T-helper 17 cell (primary cell): ENCODE measurements at regions not wholly inside any gene's neighbourhood (a gene's known extent, or its start where the extent isn't known, plus 50 kb on each side); places are given as distances from the start of the nearest gene placed in this dataset.

Experiments used
- ATAC-seq: fragments of 150-1000 bp; cut with Tn5 transposase; 2 replicates; pipeline ENCODE4 v1.10.0; 2021; ENCODE audit warnings: mild to moderate bottlenecking, moderate library complexity
- DNase-seq, 3 donors: peaks; one replicate each; pipeline versions ENCODE4 v3.0.0 to v3.0.0-alpha.2; 2020 to 2021
- H3K9me3 ChIP-seq: one replicate; pipeline ENCODE4 v1.7.0; 2013; ENCODE audit warnings: low read length, mild to moderate bottlenecking; ENCODE audit not compliant: control insufficient read depth, poor library complexity, severe bottlenecking
- H3K27ac Mint-ChIP-seq: one replicate; pipeline ENCODE4 v1.8.0; 2022; ENCODE audit warnings: mild to moderate bottlenecking, moderate library complexity, mixed read lengths
- H3K27me3 Mint-ChIP-seq: one replicate; pipeline ENCODE4 v1.8.0; 2022; ENCODE audit warnings: mixed read lengths
- H3K36me3 Mint-ChIP-seq: one replicate; pipeline ENCODE4 v1.8.0; 2022; ENCODE audit warnings: low read depth, mixed read lengths
- H3K4me1 Mint-ChIP-seq: one replicate; pipeline ENCODE4 v1.8.0; 2022; ENCODE audit warnings: mild to moderate bottlenecking, mixed read lengths
- H3K4me3 Mint-ChIP-seq: one replicate; pipeline ENCODE4 v1.8.0; 2022; ENCODE audit warnings: mild to moderate bottlenecking, moderate library complexity, mixed read lengths

GRCh38 chr15:70197318-70197944, 99.7 kb upstream of the TLE3 start:
- ATAC-seq = no peak
- Mint-ChIP-seq H3K4me1 (peaks cover 8% of the 10 kb centered on the region), H3K4me3 (no peak overlapping the region), H3K36me3 (no peaks in the 10 kb centered on the region), H3K27ac (peak overlapping the region; percentile 83), H3K27me3 (peaks cover 13% of the 10 kb centered on the region)
- DNase-seq = no peak
- H3K9me3 ChIP-seq = no peaks in the 10 kb centered on the region

DNA sequence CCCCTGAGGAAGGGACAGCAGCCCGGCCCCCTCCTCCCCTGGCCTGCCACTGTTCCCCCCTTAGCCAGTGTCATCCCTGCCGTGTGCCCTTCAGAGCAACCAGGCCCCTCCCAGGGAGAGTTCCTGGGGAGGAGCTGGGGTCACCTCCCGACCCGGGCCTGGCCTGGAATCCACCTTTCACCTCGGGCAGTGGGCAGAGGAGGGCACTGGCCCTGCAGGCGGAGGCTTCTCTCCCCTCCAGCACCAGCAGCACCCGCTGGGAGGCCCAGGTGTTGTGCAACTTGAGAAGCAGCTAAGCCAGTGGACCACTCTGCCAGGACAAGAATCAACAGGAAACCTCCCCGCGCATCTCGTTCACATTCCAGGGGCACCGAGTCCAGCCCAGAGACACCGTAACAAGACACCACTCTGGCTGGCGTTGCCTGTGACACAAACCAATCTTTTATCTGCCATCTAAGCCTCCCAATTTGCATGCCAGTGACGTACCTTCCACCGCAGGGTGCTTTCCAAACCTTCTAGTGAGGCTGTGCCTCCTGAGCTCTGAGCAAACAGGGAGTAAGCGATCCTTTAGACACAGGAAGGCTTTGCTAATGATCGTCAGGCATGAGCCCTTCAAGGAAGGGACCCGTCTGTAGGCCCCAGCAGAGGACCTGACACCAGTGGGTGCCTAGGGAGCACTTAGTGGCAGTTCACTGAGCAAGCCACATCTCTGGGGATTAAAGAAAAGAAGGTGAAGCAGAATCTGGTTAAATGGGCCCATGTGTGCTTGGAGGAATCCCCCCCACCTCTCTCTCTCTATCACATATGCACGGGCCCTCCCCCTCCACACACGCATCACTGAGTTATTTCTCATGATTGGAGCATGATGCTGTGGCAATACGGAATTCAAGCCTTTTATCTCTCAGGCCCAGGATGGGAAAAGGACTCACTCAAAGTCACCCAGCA, 98.9 kb upstream of the TLE3 start:
- Mint-ChIP-seq H3K4me3 (peak overlapping the region; percentile 75), H3K4me1 (peaks cover 8% of the 10 kb centered on the region), H3K27ac (peak overlapping the region; percentile 83), H3K36me3 (no peaks in the 10 kb centered on the region), H3K27me3 (peaks cover 13% of the 10 kb centered on the region)
- no peaks in the 10 kb centered on the region for H3K9me3 ChIP-seq
- peak; percentile 92 for ATAC-seq
- DNase-seq = peak; percentile 15 to 43 (median 41)

DNA sequence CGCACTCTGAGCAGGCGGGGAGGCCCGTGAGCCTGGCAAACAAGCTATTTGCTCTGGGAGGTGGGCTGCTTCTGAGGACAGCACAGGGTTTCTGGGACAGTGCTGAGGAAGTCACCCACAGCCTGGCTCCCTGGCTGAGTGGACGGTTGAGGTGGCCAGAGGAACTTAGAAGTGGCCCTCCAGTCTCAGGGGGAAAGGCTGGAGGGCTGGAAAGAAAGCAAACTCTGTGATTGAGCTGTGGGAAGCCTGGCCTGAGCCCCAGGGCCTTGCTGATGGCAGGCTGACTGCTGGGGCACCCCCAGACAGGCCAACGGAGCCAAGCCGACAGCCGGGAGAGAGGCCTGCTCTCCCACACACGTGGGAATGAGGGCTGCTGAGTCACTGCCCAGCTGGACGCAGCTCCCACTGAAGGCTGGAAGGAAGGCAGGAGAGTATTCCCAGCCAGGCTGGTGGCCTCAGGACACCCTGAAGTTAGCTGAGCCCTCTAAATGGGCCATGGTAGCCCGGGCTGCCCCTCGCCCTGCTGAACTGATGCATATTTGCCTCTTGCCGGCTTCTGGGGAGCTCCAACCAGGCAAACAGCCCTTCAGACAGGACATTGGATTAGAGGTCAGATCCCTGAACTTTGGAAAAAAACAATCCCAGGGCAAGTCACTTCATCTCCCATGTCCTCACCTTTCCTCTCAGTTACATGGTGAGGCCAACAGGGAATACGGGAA, 98.0 kb upstream of the TLE3 start:
- H3K27ac Mint-ChIP-seq = peak overlapping the region; percentile 83
- H3K9me3 ChIP-seq = no peaks in the 10 kb centered on the region
- ATAC-seq (no peak), DNase-seq (no peak)
- H3K27me3 Mint-ChIP-seq = peaks cover 13% of the 10 kb centered on the region
- peaks cover 8% of the 10 kb centered on the region for H3K4me1 Mint-ChIP-seq
- no peak overlapping the region for H3K4me3 Mint-ChIP-seq
- no peaks in the 10 kb centered on the region for H3K36me3 Mint-ChIP-seq

- DNase-seq = no peak
- peaks cover 13% of the 10 kb centered on the region for H3K27me3 Mint-ChIP-seq
Measured at GRCh38 chr15:70195171-70195570, 97.5 kb upstream of the TLE3 start.

DNA sequence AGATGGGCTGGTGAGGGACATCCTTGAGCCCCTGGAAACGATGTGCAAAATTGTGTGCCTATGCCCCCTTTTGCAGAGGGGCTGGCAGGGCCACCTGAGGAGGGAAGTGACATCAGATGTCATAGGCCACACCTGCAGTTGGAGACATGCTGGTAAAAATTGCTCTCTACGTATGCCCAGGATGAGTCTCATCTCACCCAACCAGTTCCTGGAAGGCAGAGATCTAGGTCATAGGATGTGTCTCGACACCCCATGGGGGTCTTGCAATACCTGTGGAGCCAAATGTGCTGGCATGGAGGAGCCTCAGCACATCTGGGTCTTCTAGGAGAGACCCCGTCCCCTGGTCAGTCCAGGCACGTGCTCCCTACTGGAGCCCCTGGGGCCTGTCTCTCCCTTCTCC, 96.5 kb upstream of the TLE3 start:
- H3K9me3 ChIP-seq = no peaks in the 10 kb centered on the region
- ATAC-seq (no peak), DNase-seq (no peak)
- Mint-ChIP-seq H3K36me3 (no peaks in the 10 kb centered on the region), H3K27ac (no peak overlapping the region), H3K27me3 (peaks cover 13% of the 10 kb centered on the region), H3K4me3 (no peak overlapping the region), H3K4me1 (peaks cover 8% of the 10 kb centered on the region)

More at GRCh38 chr15:70195171-70195570, 97.5 kb upstream of the TLE3 start:
- no peaks in the 10 kb centered on the region for H3K36me3 Mint-ChIP-seq
- no peak for ATAC-seq
- peak overlapping the region; percentile 68 for H3K27ac Mint-ChIP-seq
- peaks cover 8% of the 10 kb centered on the region for H3K4me1 Mint-ChIP-seq
- H3K9me3 ChIP-seq = no peaks in the 10 kb centered on the region
- H3K4me3 Mint-ChIP-seq = no peak overlapping the region

GRCh38 chr15:70193734-70194133, 96.0 kb upstream of the TLE3 start:
- no peak for DNase-seq
- Mint-ChIP-seq H3K27ac (no peak overlapping the region), H3K27me3 (peaks cover 13% of the 10 kb centered on the region), H3K36me3 (no peaks in the 10 kb centered on the region), H3K4me1 (peaks cover 8% of the 10 kb centered on the region), H3K4me3 (no peak overlapping the region)
- H3K9me3 ChIP-seq = no peaks in the 10 kb centered on the region
- ATAC-seq = no peak

- H3K27me3 Mint-ChIP-seq = peaks cover 13% of the 10 kb centered on the region
- no peaks in the 10 kb centered on the region for H3K36me3 Mint-ChIP-seq
- H3K4me1 Mint-ChIP-seq = peaks cover 8% of the 10 kb centered on the region
- no peak overlapping the region for H3K4me3 Mint-ChIP-seq
- H3K27ac Mint-ChIP-seq = no peak overlapping the region
- no peak for ATAC-seq
- H3K9me3 ChIP-seq = no peaks in the 10 kb centered on the region
- DNase-seq = no peak
Measured at GRCh38 chr15:70192490-70192889, 94.8 kb upstream of the TLE3 start.

- no peaks in the 10 kb centered on the region for H3K9me3 ChIP-seq
- peaks cover 7% of the 10 kb centered on the region for H3K4me1 Mint-ChIP-seq
- DNase-seq (no peak), ATAC-seq (no peak)
- no peak overlapping the region for H3K4me3 Mint-ChIP-seq
- no peaks in the 10 kb centered on the region for H3K36me3 Mint-ChIP-seq
- no peak overlapping the region for H3K27ac Mint-ChIP-seq
- H3K27me3 Mint-ChIP-seq = peaks cover 14% of the 10 kb centered on the region
Measured at GRCh38 chr15:70192041-70192440, 94.3 kb upstream of the TLE3 start.

GRCh38 chr15:70190965-70191364, 93.2 kb upstream of the TLE3 start:
- DNase-seq = no peak
- H3K36me3 Mint-ChIP-seq = peaks cover 3% of the 10 kb centered on the region
- H3K27ac Mint-ChIP-seq = no peak overlapping the region
- H3K4me3 Mint-ChIP-seq = no peak overlapping the region
- H3K9me3 ChIP-seq = no peaks in the 10 kb centered on the region
- ATAC-seq = no peak
- peaks cover 20% of the 10 kb centered on the region for H3K27me3 Mint-ChIP-seq
- no peaks in the 10 kb centered on the region for H3K4me1 Mint-ChIP-seq

DNA sequence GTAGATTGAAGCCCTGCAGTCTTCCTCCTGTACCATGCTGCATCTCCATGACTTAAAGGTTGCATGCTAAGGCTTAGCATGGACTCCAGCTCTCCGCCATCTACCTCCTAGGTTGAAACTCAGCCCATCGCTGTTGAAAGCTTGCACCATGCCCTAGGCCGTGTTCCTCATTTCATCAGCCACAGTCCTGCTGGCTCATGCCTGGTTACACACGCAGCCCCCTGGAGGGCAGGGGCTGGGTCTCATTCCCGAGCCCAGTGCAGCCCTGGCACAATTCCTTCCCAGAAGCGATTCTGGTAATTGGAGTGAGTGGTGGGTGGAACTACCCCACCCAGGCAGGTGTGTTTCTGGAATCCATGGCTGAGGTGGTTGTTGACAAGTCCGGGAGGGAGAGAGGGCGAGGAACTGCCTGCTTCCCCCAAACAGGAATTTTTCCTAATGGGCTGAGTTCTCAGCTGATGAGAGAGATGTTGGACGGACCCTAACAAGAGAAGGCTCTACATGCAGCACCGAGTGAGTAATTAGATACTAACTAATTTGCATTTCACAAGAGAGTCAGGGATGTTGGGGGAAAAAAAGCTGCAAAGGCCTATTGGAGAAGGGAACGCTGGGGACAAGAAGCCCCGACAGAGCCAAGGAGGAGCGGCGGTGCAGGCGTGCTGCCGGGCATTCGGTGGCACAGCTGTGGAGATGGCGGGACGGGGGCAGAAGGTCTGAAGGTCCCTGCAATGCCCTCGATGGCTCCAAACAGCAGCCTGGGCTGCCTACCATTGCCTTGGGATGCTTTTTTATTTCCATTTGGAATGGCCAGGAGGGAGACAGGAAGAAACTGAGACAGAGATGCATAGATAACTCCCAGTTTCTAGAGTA, 92.3 kb upstream of the TLE3 start:
- Mint-ChIP-seq H3K4me1 (peaks cover 4% of the 10 kb centered on the region), H3K4me3 (no peak overlapping the region), H3K36me3 (peaks cover 3% of the 10 kb centered on the region), H3K27me3 (peaks cover 20% of the 10 kb centered on the region), H3K27ac (no peak overlapping the region)
- no peaks in the 10 kb centered on the region for H3K9me3 ChIP-seq
- no peak for DNase-seq
- no peak for ATAC-seq

DNA sequence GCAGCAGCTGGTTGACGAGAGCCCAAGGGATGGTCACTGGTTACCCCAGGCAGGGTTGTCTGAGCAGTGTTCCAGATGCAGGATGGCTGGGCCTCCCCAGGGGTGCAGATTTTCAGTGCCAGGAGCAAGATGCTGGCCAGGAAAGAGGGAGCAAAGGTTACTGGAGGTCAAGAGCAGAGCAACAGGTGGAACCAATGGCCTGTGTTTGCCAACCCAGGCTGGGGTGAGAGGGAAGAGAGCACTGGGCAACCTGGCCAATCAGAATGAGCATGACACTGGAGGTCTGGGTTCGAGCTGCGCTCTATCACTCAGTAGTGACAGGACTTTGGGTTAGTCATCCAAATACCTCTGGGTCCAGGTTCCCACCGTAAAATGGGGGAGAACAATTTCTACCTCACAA, 90.6 kb upstream of the TLE3 start:
- ATAC-seq (no peak), DNase-seq (no peak)
- H3K27ac Mint-ChIP-seq = no peak overlapping the region
- no peaks in the 10 kb centered on the region for H3K9me3 ChIP-seq
- H3K4me1 Mint-ChIP-seq = peaks cover 6% of the 10 kb centered on the region
- H3K36me3 Mint-ChIP-seq = peaks cover 3% of the 10 kb centered on the region
- H3K27me3 Mint-ChIP-seq = peaks cover 10% of the 10 kb centered on the region
- H3K4me3 Mint-ChIP-seq = no peak overlapping the region

- DNase-seq = no peak
- no peak overlapping the region for H3K27ac Mint-ChIP-seq
- H3K36me3 Mint-ChIP-seq = peaks cover 4% of the 10 kb centered on the region
Measured at GRCh38 chr15:70187331-70187730, 89.6 kb upstream of the TLE3 start.

More at GRCh38 chr15:70187331-70187730, 89.6 kb upstream of the TLE3 start:
- H3K4me3 Mint-ChIP-seq = no peak overlapping the region
- H3K9me3 ChIP-seq = no peaks in the 10 kb centered on the region
- ATAC-seq = no peak
- peaks cover 6% of the 10 kb centered on the region for H3K4me1 Mint-ChIP-seq
- H3K27me3 Mint-ChIP-seq = peaks cover 8% of the 10 kb centered on the region
